H1 (cell line): ENCODE measurements at regions not wholly inside any gene's neighbourhood (a gene's known extent, or its start where the extent isn't known, plus 50 kb on each side); places are given as distances from the start of the nearest gene placed in this dataset.

Source experiments
- CTCF ChIA-PET: fragments of 300-600 bp; sonication (Branson Sonifier 250); formaldehyde crosslinking; loops from one replicate; lab custom pipeline; 2021; ENCODE audit not compliant: partially characterized antibody; lab: Charles Lee
- POLR2A ChIA-PET: fragments of 300-600 bp; sonication (Branson Sonifier 250); formaldehyde crosslinking; loops from one replicate; lab custom pipeline; 2021; ENCODE audit warnings: inconsistent platforms; ENCODE audit not compliant: partially characterized antibody; lab: Charles Lee
- DNase-seq, 2 experiments: peaks; one replicate each; pipeline versions ENCODE4 v3.0.0 to v3.0.0-alpha.2; 2010 to 2022; ENCODE audit warnings: low spot score in 2 of 2, low read depth in 1 of 2, mixed read lengths in 1 of 2
- FAIRE-seq: peaks from 2 replicates; lab custom pipeline; 2011; peaks lifted over from hg19 to GRCh38; lab: Jason Lieb, UNC
- H2AFZ ChIP-seq: 2 replicates; pipeline ENCODE4 v1.8.1; 2012; ENCODE audit warnings: low read length, inconsistent platforms
- H2AK5ac ChIP-seq: 2 replicates; pipeline ENCODE4 v1.6.1; 2013; ENCODE audit warnings: low read depth, low read length
- H2BK120ac ChIP-seq: replicated peaks from 2 replicates; pipeline ENCODE3; 2013; ENCODE audit warnings: low read depth, low read length, inconsistent platforms
- H2BK12ac ChIP-seq: 2 replicates; pipeline ENCODE4 v1.6.1; 2013; ENCODE audit warnings: low read depth, low read length
- H2BK15ac ChIP-seq: 2 replicates; pipeline ENCODE4 v1.6.1; 2013; ENCODE audit warnings: low read length
- H2BK20ac ChIP-seq: 2 replicates; pipeline ENCODE4 v1.6.1; 2013; ENCODE audit warnings: low read length
- H2BK5ac ChIP-seq: 2 replicates; pipeline ENCODE4 v1.6.1; 2013; ENCODE audit warnings: low read depth, low read length
- H3K14ac ChIP-seq: 2 replicates; pipeline ENCODE4 v1.6.1; 2013; ENCODE audit warnings: inconsistent platforms; ENCODE audit not compliant: insufficient read length
- H3K18ac ChIP-seq: 2 replicates; pipeline ENCODE4 v1.6.1; 2013; ENCODE audit warnings: low read length; ENCODE audit errors: extremely low read depth
- H3K23ac ChIP-seq: 2 replicates; pipeline ENCODE4 v1.6.1; 2013; ENCODE audit warnings: inconsistent platforms; ENCODE audit not compliant: insufficient read length
- H3K23me2 ChIP-seq: 2 replicates; pipeline ENCODE4 v1.6.1; 2013; ENCODE audit warnings: low read depth, low read length
- H3K27ac ChIP-seq: 2 replicates; pipeline ENCODE4 v1.6.1; 2011; ENCODE audit warnings: low read depth, low read length, inconsistent platforms
- H3K27me3 ChIP-seq, 4 experiments: replicated peaks in 1 of 4; 1 replicate in 1 of 4; 2 replicates in 3 of 4; pipeline versions ENCODE4 v1.6.1 to v1.8.1; 2011 to 2013; ENCODE audit warnings: low read length in 3 of 4, mild to moderate bottlenecking in 3 of 4, inconsistent platforms in 2 of 4, mixed read lengths in 2 of 4, moderate library complexity in 1 of 4; ENCODE audit not compliant: control insufficient read depth in 3 of 4, insufficient read depth in 3 of 4; ENCODE audit errors: extremely low read depth in 1 of 4
- H3K36me3 ChIP-seq, 4 experiments: 2 replicates each; pipeline versions ENCODE4 v1.6.1 to v1.8.1; 2011 to 2013; ENCODE audit warnings: mild to moderate bottlenecking in 4 of 4, low read length in 3 of 4, moderate library complexity in 2 of 4, control low read depth in 1 of 4, inconsistent platforms in 1 of 4; ENCODE audit not compliant: insufficient read depth in 4 of 4, control insufficient read depth in 2 of 4
- H3K4ac ChIP-seq: replicated peaks from 2 replicates; pipeline ENCODE3; 2013; ENCODE audit warnings: low read length, low read depth, mixed read lengths, inconsistent platforms; ENCODE audit not compliant: insufficient read length
- H3K4me1 ChIP-seq, 4 experiments: replicated peaks in 1 of 4; 1 replicate in 1 of 4; 2 replicates in 3 of 4; pipeline versions ENCODE4 v1.6.1 to v1.8.1; 2011 to 2013; ENCODE audit warnings: low read length in 3 of 4, inconsistent platforms in 2 of 4, mixed read lengths in 1 of 4; ENCODE audit not compliant: insufficient read depth in 4 of 4, control insufficient read depth in 3 of 4
- H3K4me2 ChIP-seq, 2 experiments: 2 replicates each; pipeline versions ENCODE4 v1.6.1 to v1.8.1; 2011 to 2013; ENCODE audit warnings: low read depth in 2 of 2, low read length in 2 of 2, control low read depth in 1 of 2, inconsistent platforms in 1 of 2, mild to moderate bottlenecking in 1 of 2; ENCODE audit not compliant: insufficient read depth in 1 of 2
- H3K4me3 ChIP-seq, 4 experiments: fragments of 200-600, 300-600 bp in 1 of 4; sonication (generic), shearing (Covaris generic), sonication (Bioruptor Twin) in 1 of 4; 2 replicates each; pipeline versions ENCODE4 v1.5.1 to v1.8.1; 2011 to 2016; ENCODE audit warnings: low read length in 4 of 4, low read depth in 3 of 4, control low read depth in 2 of 4, inconsistent platforms in 2 of 4, mild to moderate bottlenecking in 2 of 4, mixed read lengths in 1 of 4, moderate library complexity in 1 of 4; ENCODE audit not compliant: insufficient read depth in 2 of 4; ENCODE audit errors: extremely low read depth in 1 of 4
- H3K56ac ChIP-seq: replicated peaks from 2 replicates; pipeline ENCODE3; 2013; ENCODE audit warnings: low read depth, mild to moderate bottlenecking, mixed read lengths, low read length, inconsistent platforms; ENCODE audit not compliant: insufficient read length
- H3K79me1 ChIP-seq: 2 replicates; pipeline ENCODE4 v1.6.1; 2013; ENCODE audit warnings: low read depth, low read length, control low read depth
- H3K79me2 ChIP-seq, 2 experiments: 2 replicates each; pipeline versions ENCODE4 v1.6.1 to v1.8.1; 2012 to 2013; ENCODE audit warnings: low read length in 2 of 2, mild to moderate bottlenecking in 2 of 2, inconsistent platforms in 1 of 2; ENCODE audit not compliant: insufficient read depth in 2 of 2, control insufficient read depth in 1 of 2
- H3K9ac ChIP-seq, 4 experiments: replicated peaks in 1 of 4; 1 replicate in 1 of 4; 2 replicates in 3 of 4; pipeline versions ENCODE4 v1.6.1 to v1.8.1; 2011 to 2013; ENCODE audit warnings: low read depth in 3 of 4, low read length in 3 of 4, control low read depth in 2 of 4, mild to moderate bottlenecking in 2 of 4, moderate library complexity in 2 of 4, inconsistent platforms in 1 of 4; ENCODE audit errors: extremely low read depth in 1 of 4
- H3K9me3 ChIP-seq, 2 experiments: 2 replicates each; pipeline versions ENCODE4 v1.6.1 to v1.8.1; 2012 to 2013; ENCODE audit warnings: mild to moderate bottlenecking in 2 of 2, moderate library complexity in 2 of 2, control low read depth in 1 of 2, inconsistent platforms in 1 of 2, low read depth in 1 of 2, low read length in 1 of 2, mixed read lengths in 1 of 2; ENCODE audit not compliant: insufficient read depth in 2 of 2
- H4K20me1 ChIP-seq, 2 experiments: replicated peaks in 1 of 2; 2 replicates each; pipeline versions ENCODE3 to v1.8.1; 2011 to 2013; ENCODE audit warnings: inconsistent platforms in 2 of 2, low read length in 2 of 2, mild to moderate bottlenecking in 1 of 2; ENCODE audit not compliant: insufficient read depth in 2 of 2, control insufficient read depth in 1 of 2
- H4K5ac ChIP-seq: 2 replicates; pipeline ENCODE4 v1.6.1; 2013; ENCODE audit warnings: low read length, low read depth, mixed read lengths, inconsistent platforms; ENCODE audit not compliant: insufficient read length
- H4K8ac ChIP-seq: 2 replicates; pipeline ENCODE4 v1.8.0; 2013; ENCODE audit warnings: mild to moderate bottlenecking, moderate library complexity, low read length, inconsistent platforms; ENCODE audit not compliant: insufficient read depth; ENCODE audit errors: extremely low read depth
- H4K91ac ChIP-seq: replicated peaks from 2 replicates; pipeline ENCODE3; 2013; ENCODE audit warnings: low read length, mixed read lengths, inconsistent platforms; ENCODE audit not compliant: insufficient read length
- ATF2 ChIP-seq: IDR thresholded peaks from 2 replicates; pipeline ENCODE4 v1.6.1; 2012; ENCODE audit warnings: low read length, inconsistent platforms
- CHD2 ChIP-seq: IDR thresholded peaks from 2 replicates; pipeline ENCODE4 v1.6.1; 2012; ENCODE audit warnings: low read length, improper control_type of control experiment
- CTCF ChIP-seq, 3 experiments: IDR thresholded peaks; 1 replicate in 2 of 3; 2 replicates in 1 of 3; pipeline versions ENCODE4 v1.5.1 to v1.6.1; 2011; ENCODE audit warnings: low read length in 3 of 3, mild to moderate bottlenecking in 3 of 3, inconsistent platforms in 2 of 3, low read depth in 1 of 3, moderate library complexity in 1 of 3; ENCODE audit not compliant: insufficient read depth in 1 of 3; ENCODE audit errors: control extremely low read depth in 1 of 3
- JUN ChIP-seq: IDR thresholded peaks from 2 replicates; pipeline ENCODE4 v1.6.1; 2011; ENCODE audit warnings: low read depth, mild to moderate bottlenecking, improper control_type of control experiment, low read length
- MAX ChIP-seq: IDR thresholded peaks from 2 replicates; pipeline ENCODE4 v1.6.1; 2012; ENCODE audit warnings: inconsistent platforms
- RXRA ChIP-seq: IDR thresholded peaks from 2 replicates; pipeline ENCODE4 v1.6.1; 2011; ENCODE audit warnings: low read depth, mild to moderate bottlenecking, low read length, moderate library complexity; ENCODE audit not compliant: insufficient read depth
- SIRT6 ChIP-seq: IDR thresholded peaks from one replicate; pipeline ENCODE4 v1.7.1; 2012; ENCODE audit warnings: low read length, inconsistent platforms
- ZNF274 ChIP-seq: IDR thresholded peaks from 2 replicates; pipeline ENCODE4 v1.7.0; 2012; ENCODE audit warnings: low read length, borderline replicate concordance; ENCODE audit errors: extremely low read depth
- WGBS, 2 experiments: shearing (Covaris generic) in 1 of 2; methylation state at CpG; one replicate each; pipeline versions ENCODE4 v1.1.6 to v1.1.7; 2013 to 2015; ENCODE audit warnings: low lambda C conversion rate in 2 of 2, mixed read lengths in 2 of 2, inconsistent platforms in 1 of 2, low coverage in 1 of 2, missing lambda C conversion rate in 1 of 2; ENCODE audit not compliant: insufficient replicate concordance in 2 of 2, insufficient coverage in 1 of 2, insufficient read length in 1 of 2; ENCODE audit errors: extremely low coverage in 1 of 2, missing lambda C conversion rate in 1 of 2; 5-methylcytosine and 5-hydroxymethylcytosine counted together

- no peak for TF ChIP-seq CHD2
Observed at GRCh38 chr18:75810516-75810915, 383.0 kb upstream of the SMIM21 start (continued).

GRCh38 chr18:75809926-75810255, 382.4 kb upstream of the SMIM21 start:
- Histone ChIP-seq H3K79me2 (no peaks in the 10 kb centered on the region), H2BK20ac (no peak overlapping the region), H3K9ac (no peak overlapping the region), H2BK12ac (no peak overlapping the region), H3K23ac (no peak overlapping the region), H3K4me1 (peaks cover 0 to 3% (median 0%) of the 10 kb centered on the region in 4 experiments; a peak in 1 of 7 replicates), H3K18ac (no peak overlapping the region), H3K9me3 (no peaks in the 10 kb centered on the region), H3K23me2 (no peaks in the 10 kb centered on the region; the same call in 1 of the 2 replicates), H3K36me3 (no peaks in the 10 kb centered on the region), H2BK5ac (no peak overlapping the region), H3K27ac (no peak overlapping the region), H4K20me1 (no peaks in the 10 kb centered on the region), H3K79me1 (no peaks in the 10 kb centered on the region), H3K4me2 (no peak overlapping the region), H3K14ac (no peak overlapping the region), H3K4me3 (no peak overlapping the region), H3K4ac (no peak overlapping the region), H2BK15ac (no peak overlapping the region), H3K27me3 (no peaks in the 10 kb centered on the region), H4K91ac (no peak overlapping the region), H4K8ac (no peak overlapping the region), H2AK5ac (no peak overlapping the region), H2BK120ac (no peak overlapping the region), H3K56ac (no peak overlapping the region), H2AFZ (peak overlapping the region; percentile 44), H4K5ac (no peak overlapping the region)
- ChIA-PET CTCF (interaction anchor here (1.0 kb wide), 1 partner anchor 29 kb away, joined by 4 read pairs; no protein-coding TSS in a partner anchor), POLR2A (no interaction called here)
- DNase-seq (no peak), FAIRE-seq (no peak)
- WGBS, 2 experiments = 87% methylated on average over 6 of the region's 6 CpGs; no CpG with 5 or more reads in 1 of the 2 experiments
- TF ChIP-seq ZNF274 = no peak
- no peak for TF ChIP-seq JUN
- TF ChIP-seq RXRA = no peak
- no peak for TF ChIP-seq ATF2
- no peak for TF ChIP-seq MAX
- no peak for TF ChIP-seq SIRT6
- TF ChIP-seq CTCF (IDR thresholded peaks at IDR 0.05; ENCODE audit: control extremely low read depth in 1 of 3, insufficient read depth in 1 of 3, low read depth in 1 of 3, low read length in 3 of 3) = no peak
